Progenitor cell of endocrine pancreas (in vitro differentiated cells): ENCODE measurements at regions not wholly inside any gene's neighbourhood (a gene's known extent, or its start where the extent isn't known, plus 50 kb on each side); places are given as distances from the start of the nearest gene placed in this dataset.

Experiments
- DNase-seq: peaks from one replicate; pipeline ENCODE4 v3.0.0; 2021; ENCODE audit warnings: low spot score; ENCODE audit not compliant: unreplicated experiment
- H3K27ac Mint-ChIP-seq: 2 replicates; pipeline ENCODE4 v1.8.0; 2021; ENCODE audit warnings: mild to moderate bottlenecking, moderate library complexity, mixed read lengths
- H3K27me3 Mint-ChIP-seq: 2 replicates; pipeline ENCODE4 v1.8.0; 2021; ENCODE audit warnings: mixed read lengths
- H3K36me3 Mint-ChIP-seq: 2 replicates; pipeline ENCODE4 v1.8.0; 2022; ENCODE audit warnings: mixed read lengths; ENCODE audit not compliant: insufficient read depth
- H3K4me1 Mint-ChIP-seq: 2 replicates; pipeline ENCODE4 v1.8.0; 2021; ENCODE audit warnings: low read depth, mixed read lengths
- H3K4me3 Mint-ChIP-seq: 2 replicates; pipeline ENCODE4 v1.8.0; 2021; ENCODE audit warnings: low read depth, mild to moderate bottlenecking, moderate library complexity, mixed read lengths
- H3K9me3 Mint-ChIP-seq: 2 replicates; pipeline ENCODE4 v1.8.0; 2021; ENCODE audit warnings: low read depth, mixed read lengths
- TF ChIP-seq, protein P1 (sequence below): fragments of 200-600 bp; sonication (generic); IDR thresholded peaks from one replicate; pipeline ENCODE4 v1.5.0; 2021; ENCODE audit warnings: antibody characterized with exemption, mild to moderate bottlenecking; ENCODE audit not compliant: unreplicated experiment

DNA sequence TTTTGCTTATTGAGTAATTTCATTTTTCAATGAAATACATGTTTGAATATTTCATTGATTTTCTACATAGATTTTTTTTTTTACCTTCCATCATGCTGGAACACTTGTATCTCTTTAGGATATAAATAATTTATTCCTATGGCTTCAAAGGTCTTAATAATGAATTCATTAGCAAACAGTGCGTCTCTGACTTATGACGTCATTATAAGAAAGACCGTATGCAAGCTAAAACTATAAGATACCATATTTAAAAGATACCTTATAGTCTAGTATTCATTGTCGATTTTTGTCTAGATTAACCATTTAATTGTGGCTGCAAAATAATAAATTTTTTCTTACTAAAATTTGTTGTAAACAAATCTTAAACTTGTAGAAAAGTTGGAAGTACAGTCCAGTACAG lies 187.7 kb upstream of the CHD1 start:
- Mint-ChIP-seq H3K9me3 (no peaks in the 10 kb centered on the region), H3K27me3 (no peaks in the 10 kb centered on the region), H3K36me3 (no peaks in the 10 kb centered on the region), H3K27ac (no peak overlapping the region), H3K4me1 (no peaks in the 10 kb centered on the region), H3K4me3 (no peak overlapping the region)
- DNase-seq: no peak
- TF ChIP-seq, protein P1, sequence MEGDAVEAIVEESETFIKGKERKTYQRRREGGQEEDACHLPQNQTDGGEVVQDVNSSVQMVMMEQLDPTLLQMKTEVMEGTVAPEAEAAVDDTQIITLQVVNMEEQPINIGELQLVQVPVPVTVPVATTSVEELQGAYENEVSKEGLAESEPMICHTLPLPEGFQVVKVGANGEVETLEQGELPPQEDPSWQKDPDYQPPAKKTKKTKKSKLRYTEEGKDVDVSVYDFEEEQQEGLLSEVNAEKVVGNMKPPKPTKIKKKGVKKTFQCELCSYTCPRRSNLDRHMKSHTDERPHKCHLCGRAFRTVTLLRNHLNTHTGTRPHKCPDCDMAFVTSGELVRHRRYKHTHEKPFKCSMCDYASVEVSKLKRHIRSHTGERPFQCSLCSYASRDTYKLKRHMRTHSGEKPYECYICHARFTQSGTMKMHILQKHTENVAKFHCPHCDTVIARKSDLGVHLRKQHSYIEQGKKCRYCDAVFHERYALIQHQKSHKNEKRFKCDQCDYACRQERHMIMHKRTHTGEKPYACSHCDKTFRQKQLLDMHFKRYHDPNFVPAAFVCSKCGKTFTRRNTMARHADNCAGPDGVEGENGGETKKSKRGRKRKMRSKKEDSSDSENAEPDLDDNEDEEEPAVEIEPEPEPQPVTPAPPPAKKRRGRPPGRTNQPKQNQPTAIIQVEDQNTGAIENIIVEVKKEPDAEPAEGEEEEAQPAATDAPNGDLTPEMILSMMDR: no peak

GRCh38 chr5:99109894-99110293 lies 181.1 kb upstream of the CHD1 start:
- Mint-ChIP-seq H3K9me3 (peaks cover 3% of the 10 kb centered on the region), H3K27me3 (no peaks in the 10 kb centered on the region), H3K4me1 (peaks cover 4% of the 10 kb centered on the region), H3K4me3 (no peak overlapping the region), H3K27ac (no peak overlapping the region), H3K36me3 (peaks cover 1% of the 10 kb centered on the region)
- no peak for DNase-seq
- TF ChIP-seq, protein P1: no peak

DNA sequence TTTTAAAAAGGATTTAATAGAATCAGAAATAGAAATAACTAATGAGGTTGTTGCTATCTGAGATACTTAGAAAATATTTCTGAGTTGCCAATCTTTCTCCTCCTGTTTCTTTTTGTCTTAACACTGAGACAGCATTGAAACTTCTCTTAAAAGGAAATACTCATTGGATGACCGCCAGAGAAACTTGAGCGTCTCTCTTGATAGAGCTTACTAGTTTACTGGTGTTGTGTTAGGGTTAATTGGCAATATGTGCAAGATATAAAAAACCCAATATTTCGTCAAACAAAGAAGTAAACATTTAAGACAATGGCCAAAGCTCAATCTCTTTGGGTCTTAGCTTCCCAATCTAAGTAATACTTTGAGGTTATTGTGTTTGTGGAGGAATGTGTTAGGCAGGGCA lies 176.4 kb upstream of the CHD1 start:
- no peak overlapping the region for H3K27ac Mint-ChIP-seq
- TF ChIP-seq, protein P1: no peak
- no peak overlapping the region for H3K4me3 Mint-ChIP-seq
- H3K36me3 Mint-ChIP-seq: peaks cover 1% of the 10 kb centered on the region
- H3K4me1 Mint-ChIP-seq: peaks cover 4% of the 10 kb centered on the region
- peaks cover 3% of the 10 kb centered on the region for H3K9me3 Mint-ChIP-seq
- H3K27me3 Mint-ChIP-seq: no peaks in the 10 kb centered on the region
- no peak for DNase-seq

- H3K36me3 Mint-ChIP-seq: peaks cover 1% of the 10 kb centered on the region
- TF ChIP-seq, protein P1: peak; percentile 72
- peaks cover 3% of the 10 kb centered on the region for H3K9me3 Mint-ChIP-seq
- no peaks in the 10 kb centered on the region for H3K27me3 Mint-ChIP-seq
- peaks cover 4% of the 10 kb centered on the region for H3K4me1 Mint-ChIP-seq
- no peak for DNase-seq
- H3K27ac Mint-ChIP-seq: no peak overlapping the region
- no peak overlapping the region for H3K4me3 Mint-ChIP-seq
Measured at GRCh38 chr5:99104538-99105132, 175.8 kb upstream of the CHD1 start.

GRCh38 chr5:99102073-99102697 lies 173.4 kb upstream of the CHD1 start:
- H3K4me3 Mint-ChIP-seq: no peak overlapping the region
- H3K27ac Mint-ChIP-seq: peak overlapping the region; percentile 71
- TF ChIP-seq, protein P1: no peak
- H3K27me3 Mint-ChIP-seq: no peaks in the 10 kb centered on the region
- DNase-seq: no peak
- H3K9me3 Mint-ChIP-seq: peaks cover 3% of the 10 kb centered on the region
- H3K4me1 Mint-ChIP-seq: peaks cover 4% of the 10 kb centered on the region
- no peaks in the 10 kb centered on the region for H3K36me3 Mint-ChIP-seq
